Activated T-helper 1 cell treated with anti-CD3 and anti-CD28 coated beads, Interleukin-12 subunit alpha, Interleukin-12 subunit beta, Interleukin-2, Interleukin-4 antibody, amounts not matched to agents 30 ng/mL and 10 ng/mL and 1 ng/mL, durations not matched to agents 14 hours and 24 hours and 36 hours (primary cell): ENCODE measurements at regions not wholly inside any gene's neighbourhood (a gene's known extent, or its start where the extent isn't known, plus 50 kb on each side); places are given as distances from the start of the nearest gene placed in this dataset.
"Not testable (repeated sequence)": the region's sequence is repeated elsewhere in the genome, so short reads cannot be mapped to it uniquely, and the experiment has no call there.

ENCODE experiments used
- DNase-seq: peaks from one replicate; pipeline ENCODE4 v3.0.0; 2021; ENCODE audit warnings: low spot score
- H3K27ac Mint-ChIP-seq: one replicate; pipeline ENCODE4 v1.8.0; 2021; ENCODE audit warnings: mild to moderate bottlenecking, mixed read lengths
- H3K27me3 Mint-ChIP-seq: one replicate; pipeline ENCODE4 v1.8.0; 2022; ENCODE audit warnings: mild to moderate bottlenecking, moderate library complexity, mixed read lengths; ENCODE audit not compliant: insufficient read depth
- H3K36me3 Mint-ChIP-seq: one replicate; pipeline ENCODE4 v1.8.0; 2021; ENCODE audit warnings: low read depth, mixed read lengths
- H3K4me1 Mint-ChIP-seq: one replicate; pipeline ENCODE4 v1.8.0; 2021; ENCODE audit warnings: low read depth, mixed read lengths
- H3K4me3 Mint-ChIP-seq: one replicate; pipeline ENCODE4 v1.8.0; 2021; ENCODE audit warnings: mild to moderate bottlenecking, moderate library complexity, mixed read lengths
- H3K9me3 Mint-ChIP-seq: one replicate; pipeline ENCODE4 v1.8.0; 2021; ENCODE audit warnings: mixed read lengths
- intact Hi-C: fragments of 100-400 bp; cut with micrococcal nuclease; formaldehyde crosslinking; loops from one replicate; pipeline ENCODE4 v1.15.1; 2024

- H3K4me1 Mint-ChIP-seq: no peaks in the 10 kb centered on the region
- H3K27ac Mint-ChIP-seq: no peak overlapping the region
- H3K9me3 Mint-ChIP-seq: peaks cover 9% of the 10 kb centered on the region
- intact Hi-C loops: no loop called here
- no peaks in the 10 kb centered on the region for H3K36me3 Mint-ChIP-seq
- DNase-seq: no peak
- H3K4me3 Mint-ChIP-seq: no peak overlapping the region
- H3K27me3 Mint-ChIP-seq: no peaks in the 10 kb centered on the region
These were observed 160.1 kb downstream of the TBX15 start for GRCh38 chr1:118828038-118828437.

- H3K9me3 Mint-ChIP-seq: peaks cover 9% of the 10 kb centered on the region
- H3K27ac Mint-ChIP-seq: no peak overlapping the region
- no peak overlapping the region for H3K4me3 Mint-ChIP-seq
- intact Hi-C loops: no loop called here
- DNase-seq: no peak
- no peaks in the 10 kb centered on the region for H3K36me3 Mint-ChIP-seq
- no peaks in the 10 kb centered on the region for H3K4me1 Mint-ChIP-seq
- no peaks in the 10 kb centered on the region for H3K27me3 Mint-ChIP-seq
These were observed 160.5 kb downstream of the TBX15 start for GRCh38 chr1:118827636-118828035.

- Mint-ChIP-seq H3K36me3 (no peaks in the 10 kb centered on the region), H3K9me3 (peaks cover 9% of the 10 kb centered on the region), H3K4me1 (no peaks in the 10 kb centered on the region), H3K4me3 (no peak overlapping the region), H3K27me3 (no peaks in the 10 kb centered on the region), H3K27ac (no peak overlapping the region)
- intact Hi-C loops: no loop called here
- DNase-seq: no peak
These were observed 160.9 kb downstream of the TBX15 start for GRCh38 chr1:118827207-118827606.

- intact Hi-C loops: no loop called here
- no peak overlapping the region for H3K4me3 Mint-ChIP-seq
- H3K9me3 Mint-ChIP-seq: peaks cover 9% of the 10 kb centered on the region
- H3K4me1 Mint-ChIP-seq: no peaks in the 10 kb centered on the region
- no peak overlapping the region for H3K27ac Mint-ChIP-seq
- DNase-seq: no peak
- no peaks in the 10 kb centered on the region for H3K36me3 Mint-ChIP-seq
- no peaks in the 10 kb centered on the region for H3K27me3 Mint-ChIP-seq
These were observed 161.5 kb downstream of the TBX15 start for GRCh38 chr1:118826669-118827068.

GRCh38 chr1:118825619-118826018 is 162.5 kb downstream of the TBX15 start:
- Mint-ChIP-seq H3K4me3 (no peak overlapping the region), H3K27me3 (no peaks in the 10 kb centered on the region), H3K36me3 (no peaks in the 10 kb centered on the region), H3K27ac (no peak overlapping the region), H3K4me1 (no peaks in the 10 kb centered on the region), H3K9me3 (peaks cover 7% of the 10 kb centered on the region)
- no peak for DNase-seq
- intact Hi-C loops: no loop called here

GRCh38 chr1:118821801-118822200 is 166.3 kb downstream of the TBX15 start:
- no peak for DNase-seq
- no peak overlapping the region for H3K4me3 Mint-ChIP-seq
- no peak overlapping the region for H3K27ac Mint-ChIP-seq
- H3K27me3 Mint-ChIP-seq: no peaks in the 10 kb centered on the region
- no peaks in the 10 kb centered on the region for H3K4me1 Mint-ChIP-seq
- H3K9me3 Mint-ChIP-seq: peaks cover 9% of the 10 kb centered on the region
- intact Hi-C loops: no loop called here
- no peaks in the 10 kb centered on the region for H3K36me3 Mint-ChIP-seq

GRCh38 chr1:118820864-118821263 is 167.3 kb downstream of the TBX15 start:
- Mint-ChIP-seq H3K27ac (no peak overlapping the region), H3K27me3 (no peaks in the 10 kb centered on the region), H3K4me3 (no peak overlapping the region), H3K4me1 (no peaks in the 10 kb centered on the region), H3K36me3 (no peaks in the 10 kb centered on the region), H3K9me3 (peaks cover 10% of the 10 kb centered on the region)
- intact Hi-C loops: no loop called here
- no peak for DNase-seq

GRCh38 chr1:118815909-118816308 is 172.2 kb downstream of the TBX15 start:
- DNase-seq: no peak
- no peaks in the 10 kb centered on the region for H3K27me3 Mint-ChIP-seq
- no peak overlapping the region for H3K27ac Mint-ChIP-seq
- H3K4me3 Mint-ChIP-seq: no peak overlapping the region
- intact Hi-C loops: no loop called here
- H3K4me1 Mint-ChIP-seq: no peaks in the 10 kb centered on the region
- no peaks in the 10 kb centered on the region for H3K36me3 Mint-ChIP-seq
- H3K9me3 Mint-ChIP-seq: peaks cover 18% of the 10 kb centered on the region

GRCh38 chr1:118812555-118812954 is 175.6 kb downstream of the TBX15 start:
- DNase-seq: no peak
- Mint-ChIP-seq H3K27me3 (no peaks in the 10 kb centered on the region), H3K9me3 (peaks cover 20% of the 10 kb centered on the region), H3K4me3 (no peak overlapping the region), H3K36me3 (no peaks in the 10 kb centered on the region), H3K27ac (no peak overlapping the region), H3K4me1 (no peaks in the 10 kb centered on the region)
- intact Hi-C loops: no loop called here

- H3K4me3 Mint-ChIP-seq: no peak overlapping the region
- intact Hi-C loops: no loop called here
- no peaks in the 10 kb centered on the region for H3K36me3 Mint-ChIP-seq
- no peaks in the 10 kb centered on the region for H3K4me1 Mint-ChIP-seq
- H3K27me3 Mint-ChIP-seq: no peaks in the 10 kb centered on the region
- H3K9me3 Mint-ChIP-seq: peaks cover 14% of the 10 kb centered on the region
- H3K27ac Mint-ChIP-seq: no peak overlapping the region
- DNase-seq: no peak
These were observed 177.0 kb downstream of the TBX15 start for GRCh38 chr1:118811156-118811555.

GRCh38 chr1:118809586-118809985 is 178.6 kb downstream of the TBX15 start:
- no peaks in the 10 kb centered on the region for H3K4me1 Mint-ChIP-seq
- peaks cover 14% of the 10 kb centered on the region for H3K9me3 Mint-ChIP-seq
- DNase-seq: no peak
- no peak overlapping the region for H3K4me3 Mint-ChIP-seq
- intact Hi-C loops: no loop called here
- H3K36me3 Mint-ChIP-seq: no peaks in the 10 kb centered on the region
- H3K27me3 Mint-ChIP-seq: no peaks in the 10 kb centered on the region
- H3K27ac Mint-ChIP-seq: no peak overlapping the region

- H3K4me3 Mint-ChIP-seq, H3K4me1 Mint-ChIP-seq, intact Hi-C loops, DNase-seq, H3K36me3 Mint-ChIP-seq, H3K9me3 Mint-ChIP-seq, H3K27ac Mint-ChIP-seq, H3K27me3 Mint-ChIP-seq: not testable (repeated sequence)
These were observed 185.0 kb downstream of the TBX15 start for GRCh38 chr1:118803128-118803527.

- intact Hi-C loops: no loop called here
- Mint-ChIP-seq H3K9me3 (peaks cover 21% of the 10 kb centered on the region), H3K4me1 (no peaks in the 10 kb centered on the region), H3K27me3 (no peaks in the 10 kb centered on the region), H3K27ac (no peak overlapping the region), H3K4me3 (no peak overlapping the region), H3K36me3 (no peaks in the 10 kb centered on the region)
- no peak for DNase-seq
These were observed 196.9 kb downstream of the TBX15 start for GRCh38 chr1:118791094-118791691.

GRCh38 chr1:118788463-118788862 is 199.7 kb downstream of the TBX15 start:
- intact Hi-C loops: no loop called here
- H3K27me3 Mint-ChIP-seq: no peaks in the 10 kb centered on the region
- no peaks in the 10 kb centered on the region for H3K36me3 Mint-ChIP-seq
- H3K27ac Mint-ChIP-seq: no peak overlapping the region
- no peaks in the 10 kb centered on the region for H3K4me1 Mint-ChIP-seq
- peaks cover 26% of the 10 kb centered on the region for H3K9me3 Mint-ChIP-seq
- H3K4me3 Mint-ChIP-seq: no peak overlapping the region
- no peak for DNase-seq
